ENCODE measurements at regions not wholly inside any gene's neighbourhood (a gene's known extent, or its start where the extent isn't known, plus 50 kb on each side); places are given as distances from the start of the nearest gene placed in this dataset.
"Not testable (repeated sequence)": the region's sequence is repeated elsewhere in the genome, so short reads cannot be mapped to it uniquely, and the experiment has no call there.

GRCh38 chr2:154507186-154507585, 191.3 kb upstream of the KCNJ3 start:
- DNase-seq (ENCODE audit: extremely low spot score, unreplicated experiment) = no peak
- Mint-ChIP-seq H3K4me1 (ENCODE audit: unreplicated experiment) (no peaks in the 10 kb centered on the region), H3K36me3 (ENCODE audit: unreplicated experiment) (no peaks in the 10 kb centered on the region), H3K27ac (ENCODE audit: unreplicated experiment) (no peak overlapping the region), H3K4me3 (ENCODE audit: unreplicated experiment) (no peak overlapping the region), H3K9me3 (ENCODE audit: unreplicated experiment) (no peaks in the 10 kb centered on the region), H3K27me3 (ENCODE audit: unreplicated experiment) (peaks cover 6% of the 10 kb centered on the region)
- no peak for TF ChIP-seq CTCF (IDR thresholded peaks at IDR 0.05)

- Mint-ChIP-seq H3K36me3 (ENCODE audit: unreplicated experiment) (no peaks in the 10 kb centered on the region), H3K4me1 (ENCODE audit: unreplicated experiment) (no peaks in the 10 kb centered on the region), H3K27me3 (ENCODE audit: unreplicated experiment) (no peaks in the 10 kb centered on the region), H3K4me3 (ENCODE audit: unreplicated experiment) (no peak overlapping the region), H3K9me3 (ENCODE audit: unreplicated experiment) (no peaks in the 10 kb centered on the region), H3K27ac (ENCODE audit: unreplicated experiment) (no peak overlapping the region)
- no peak for DNase-seq (ENCODE audit: extremely low spot score, unreplicated experiment)
- TF ChIP-seq CTCF (IDR thresholded peaks at IDR 0.05) = no peak
These were observed 179.6 kb upstream of the KCNJ3 start for GRCh38 chr2:154518872-154519271.

- H3K27ac Mint-ChIP-seq (ENCODE audit: unreplicated experiment); H3K9me3 Mint-ChIP-seq (ENCODE audit: unreplicated experiment); H3K27me3 Mint-ChIP-seq (ENCODE audit: unreplicated experiment); H3K4me1 Mint-ChIP-seq (ENCODE audit: unreplicated experiment); DNase-seq (ENCODE audit: extremely low spot score, unreplicated experiment); H3K4me3 Mint-ChIP-seq (ENCODE audit: unreplicated experiment); H3K36me3 Mint-ChIP-seq (ENCODE audit: unreplicated experiment): not testable (repeated sequence)
These were observed 177.5 kb upstream of the KCNJ3 start for GRCh38 chr2:154520951-154521350.

- no peak overlapping the region for H3K4me3 Mint-ChIP-seq (ENCODE audit: unreplicated experiment)
These were observed 172.3 kb upstream of the KCNJ3 start for GRCh38 chr2:154526234-154526633.

GRCh38 chr2:154527962-154528361, 170.5 kb upstream of the KCNJ3 start:
- no peak for DNase-seq (ENCODE audit: extremely low spot score, unreplicated experiment)
- Mint-ChIP-seq H3K4me1 (ENCODE audit: unreplicated experiment) (no peaks in the 10 kb centered on the region), H3K9me3 (ENCODE audit: unreplicated experiment) (no peaks in the 10 kb centered on the region), H3K36me3 (ENCODE audit: unreplicated experiment) (no peaks in the 10 kb centered on the region), H3K27ac (ENCODE audit: unreplicated experiment) (no peak overlapping the region), H3K4me3 (ENCODE audit: unreplicated experiment) (no peak overlapping the region), H3K27me3 (ENCODE audit: unreplicated experiment) (no peaks in the 10 kb centered on the region)
- no peak for TF ChIP-seq CTCF (IDR thresholded peaks at IDR 0.05)

More at GRCh38 chr2:154526234-154526633, 172.3 kb upstream of the KCNJ3 start:
- Mint-ChIP-seq H3K4me1 (ENCODE audit: unreplicated experiment) (no peaks in the 10 kb centered on the region), H3K27ac (ENCODE audit: unreplicated experiment) (no peak overlapping the region), H3K27me3 (ENCODE audit: unreplicated experiment) (no peaks in the 10 kb centered on the region), H3K36me3 (ENCODE audit: unreplicated experiment) (no peaks in the 10 kb centered on the region), H3K9me3 (ENCODE audit: unreplicated experiment) (no peaks in the 10 kb centered on the region)
- no peak for TF ChIP-seq CTCF (IDR thresholded peaks at IDR 0.05)
- no peak for DNase-seq (ENCODE audit: extremely low spot score, unreplicated experiment)

- Mint-ChIP-seq H3K27ac (ENCODE audit: unreplicated experiment) (no peak overlapping the region), H3K27me3 (ENCODE audit: unreplicated experiment) (peaks cover 4% of the 10 kb centered on the region), H3K9me3 (ENCODE audit: unreplicated experiment) (no peaks in the 10 kb centered on the region), H3K36me3 (ENCODE audit: unreplicated experiment) (no peaks in the 10 kb centered on the region), H3K4me1 (ENCODE audit: unreplicated experiment) (no peaks in the 10 kb centered on the region), H3K4me3 (ENCODE audit: unreplicated experiment) (no peak overlapping the region)
- no peak for TF ChIP-seq CTCF (IDR thresholded peaks at IDR 0.05)
- no peak for DNase-seq (ENCODE audit: extremely low spot score, unreplicated experiment)
These were observed 166.5 kb upstream of the KCNJ3 start for GRCh38 chr2:154532004-154532403.

Data from osteocyte (in vitro differentiated cells).